H9 (cell line): ENCODE measurements at regions not wholly inside any gene's neighbourhood (a gene's known extent, or its start where the extent isn't known, plus 50 kb on each side); places are given as distances from the start of the nearest gene placed in this dataset.

Experiments used
- DNase-seq: peaks from one replicate; pipeline ENCODE4 v3.0.0-alpha.2; 2017
- H2AFZ ChIP-seq: one replicate; pipeline ENCODE4 v1.6.1; 2013; ENCODE audit warnings: mild to moderate bottlenecking, low read length, control low read depth, moderate library complexity
- H2AK5ac ChIP-seq: 2 replicates; pipeline ENCODE4 v1.6.1; 2013; ENCODE audit warnings: low read length, control low read depth, mixed read lengths; ENCODE audit not compliant: insufficient read length
- H2BK120ac ChIP-seq: one replicate; pipeline ENCODE4 v1.6.1; 2013; ENCODE audit warnings: low read depth, mild to moderate bottlenecking, low read length, control low read depth, inconsistent platforms; ENCODE audit not compliant: poor library complexity, severe bottlenecking
- H2BK12ac ChIP-seq: 2 replicates; pipeline ENCODE4 v1.6.1; 2013; ENCODE audit warnings: low read length, control low read depth, mixed read lengths, low read depth; ENCODE audit not compliant: insufficient read length
- H2BK15ac ChIP-seq: 2 replicates; pipeline ENCODE4 v1.6.1; 2013; ENCODE audit warnings: low read depth, low read length, control low read depth
- H2BK20ac ChIP-seq: one replicate; pipeline ENCODE4 v1.6.1; 2013; ENCODE audit warnings: low read depth, mild to moderate bottlenecking, low read length, control low read depth, inconsistent platforms; ENCODE audit not compliant: poor library complexity, severe bottlenecking
- H2BK5ac ChIP-seq: 2 replicates; pipeline ENCODE4 v1.6.1; 2013; ENCODE audit warnings: low read length, control low read depth, mixed read lengths; ENCODE audit not compliant: insufficient read length
- H3K14ac ChIP-seq: 2 replicates; pipeline ENCODE4 v1.6.1; 2013; ENCODE audit warnings: low read length, control low read depth; ENCODE audit not compliant: insufficient read depth
- H3K18ac ChIP-seq: 2 replicates; pipeline ENCODE4 v1.6.1; 2013; ENCODE audit warnings: low read depth, mild to moderate bottlenecking, mixed read lengths, low read length, control low read depth; ENCODE audit not compliant: insufficient read length
- H3K23ac ChIP-seq: 2 replicates; pipeline ENCODE4 v1.6.1; 2013; ENCODE audit warnings: low read length, control low read depth, mixed read lengths, low read depth; ENCODE audit not compliant: insufficient read length
- H3K23me2 ChIP-seq: 2 replicates; pipeline ENCODE4 v1.6.1; 2013; ENCODE audit warnings: low read depth, mild to moderate bottlenecking, mixed read lengths, low read length, control low read depth; ENCODE audit not compliant: insufficient read length, poor library complexity, severe bottlenecking
- H3K27ac ChIP-seq: 2 replicates; pipeline ENCODE4 v1.5.1; 2013; ENCODE audit warnings: low read length, control low read depth, mixed read lengths, low read depth; ENCODE audit not compliant: insufficient read length
- H3K27me3 ChIP-seq: 2 replicates; pipeline ENCODE4 v1.6.1; 2013; ENCODE audit warnings: low read length, control low read depth, inconsistent platforms; ENCODE audit not compliant: insufficient read depth
- H3K4ac ChIP-seq: 2 replicates; pipeline ENCODE4 v1.6.1; 2013; ENCODE audit warnings: low read depth, mild to moderate bottlenecking, control low read depth, inconsistent platforms, low read length, moderate library complexity
- H3K4me1 ChIP-seq: 2 replicates; pipeline ENCODE4 v1.6.1; 2013; ENCODE audit warnings: low read length, control low read depth, inconsistent platforms; ENCODE audit not compliant: insufficient read depth
- H3K4me2 ChIP-seq: 2 replicates; pipeline ENCODE4 v1.6.1; 2013; ENCODE audit warnings: low read length, control low read depth, mixed read lengths; ENCODE audit not compliant: insufficient read length, insufficient read depth
- H3K56ac ChIP-seq: 2 replicates; pipeline ENCODE4 v1.6.1; 2013; ENCODE audit warnings: low read depth, mild to moderate bottlenecking, mixed read lengths, low read length, control low read depth; ENCODE audit not compliant: insufficient read length
- H3K79me1 ChIP-seq: 2 replicates; pipeline ENCODE4 v1.6.1; 2013; ENCODE audit warnings: low read depth, mild to moderate bottlenecking, moderate library complexity, low read length, control low read depth, inconsistent platforms; ENCODE audit not compliant: insufficient read depth, poor library complexity, severe bottlenecking
- H3K79me2 ChIP-seq: 2 replicates; pipeline ENCODE4 v1.6.1; 2013; ENCODE audit warnings: low read length, control low read depth, inconsistent platforms; ENCODE audit not compliant: insufficient read depth
- H3K9ac ChIP-seq: 2 replicates; pipeline ENCODE4 v1.6.1; 2013; ENCODE audit warnings: low read length, control low read depth, mixed read lengths; ENCODE audit not compliant: insufficient read length; ENCODE audit errors: extremely low read depth
- H3K9me3 ChIP-seq: one replicate; pipeline ENCODE4 v1.6.1; 2013; ENCODE audit warnings: low read depth, low read length, inconsistent platforms; ENCODE audit not compliant: control insufficient read depth
- H3T11ph ChIP-seq: one replicate; pipeline ENCODE4 v1.6.1; 2013; ENCODE audit warnings: mild to moderate bottlenecking, low read length, control low read depth, inconsistent platforms
- H4K20me1 ChIP-seq: one replicate; pipeline ENCODE4 v1.6.1; 2013; ENCODE audit not compliant: control insufficient read depth, insufficient read length, insufficient read depth
- H4K5ac ChIP-seq: 2 replicates; pipeline ENCODE4 v1.6.1; 2013; ENCODE audit warnings: low read depth, mild to moderate bottlenecking, mixed read lengths, low read length, control low read depth; ENCODE audit not compliant: insufficient read length
- H4K8ac ChIP-seq: replicated peaks from 2 replicates; pipeline ENCODE4 v1.6.1; 2013; ENCODE audit warnings: low read length, control low read depth, mixed read lengths, low read depth; ENCODE audit not compliant: insufficient read length
- H4K91ac ChIP-seq: 2 replicates; pipeline ENCODE4 v1.6.1; 2013; ENCODE audit warnings: low read depth, mild to moderate bottlenecking, moderate library complexity, mixed read lengths, low read length, control low read depth; ENCODE audit not compliant: insufficient read length
- H3K27ac Mint-ChIP-seq, 3 experiments: 2 replicates in 2 of 3; 3 replicates in 1 of 3; pipeline ENCODE4 v1.8.0; 2020 to 2021; ENCODE audit warnings: mixed read lengths in 3 of 3, mild to moderate bottlenecking in 1 of 3, moderate library complexity in 1 of 3
- H3K27me3 Mint-ChIP-seq: 2 replicates; pipeline ENCODE4 v1.8.0; 2021; ENCODE audit warnings: low read depth, mild to moderate bottlenecking, moderate library complexity, mixed read lengths
- H3K36me3 Mint-ChIP-seq, 3 experiments: 2 replicates in 2 of 3; 3 replicates in 1 of 3; pipeline ENCODE4 v1.8.0; 2020 to 2021; ENCODE audit warnings: low read depth in 3 of 3, mixed read lengths in 3 of 3; ENCODE audit not compliant: insufficient read depth in 1 of 3
- H3K4me1 Mint-ChIP-seq, 2 experiments: 2 replicates each; pipeline ENCODE4 v1.8.0; 2020; ENCODE audit warnings: mixed read lengths in 2 of 2
- H3K4me3 Mint-ChIP-seq, 2 experiments: 2 replicates in 1 of 2; 3 replicates in 1 of 2; pipeline ENCODE4 v1.8.0; 2020 to 2021; ENCODE audit warnings: mild to moderate bottlenecking in 2 of 2, mixed read lengths in 2 of 2, moderate library complexity in 1 of 2
- H3K9me3 Mint-ChIP-seq, 2 experiments: 2 replicates in 1 of 2; 3 replicates in 1 of 2; pipeline ENCODE4 v1.8.0; 2020; ENCODE audit warnings: mild to moderate bottlenecking in 2 of 2, mixed read lengths in 2 of 2, moderate library complexity in 1 of 2
- CTCF ChIP-seq: fragments of 200-600 bp; sonication (generic); conservative IDR thresholded peaks from 3 replicates; pipeline ENCODE4 v1.8.0; 2021; ENCODE audit warnings: antibody characterized with exemption, mild to moderate bottlenecking
- WGBS: extraction: QIAGEN DNeasy Blood & Tissue Kit; methylation state at CpG from one replicate; pipeline ENCODE4 v1.1.7; 2013; ENCODE audit warnings: missing lambda C conversion rate, low lambda C conversion rate, mixed read lengths; ENCODE audit not compliant: insufficient read length; ENCODE audit errors: extremely low coverage; 5-methylcytosine and 5-hydroxymethylcytosine counted together

GRCh38 chr11:116085031-116085635 is 580.9 kb upstream of the CADM1 start:
- no peaks in the 10 kb centered on the region for H3K79me2 ChIP-seq
- H3K9ac ChIP-seq: no peak overlapping the region
- H3K18ac ChIP-seq: no peak overlapping the region
- H3K27ac ChIP-seq: no peak overlapping the region
- Mint-ChIP-seq H3K27ac (no peak overlapping the region), H3K27me3 (peaks cover 16% of the 10 kb centered on the region), H3K4me1 (peaks cover 5 to 12% of the 10 kb centered on the region in 2 experiments; a peak in 2 of 4 replicates), H3K4me3 (no peak overlapping the region), H3K9me3 (no peaks in the 10 kb centered on the region), H3K36me3 (no peaks in the 10 kb centered on the region)
- H2BK120ac ChIP-seq: no peak overlapping the region
- H2AFZ ChIP-seq: no peak overlapping the region
- H3K9me3 ChIP-seq: no peaks in the 10 kb centered on the region
- no peak overlapping the region for H3K4ac ChIP-seq
- H3K4me1 ChIP-seq: peaks cover 8% of the 10 kb centered on the region; the same call in 1 of the 2 replicates
- H2BK20ac ChIP-seq: no peak overlapping the region
- H4K8ac ChIP-seq: no peak overlapping the region
- no peak for TF ChIP-seq CTCF
- no peak overlapping the region for H4K5ac ChIP-seq
- no peak overlapping the region for H2BK15ac ChIP-seq
- no peak overlapping the region for H4K91ac ChIP-seq
- no peaks in the 10 kb centered on the region for H3K79me1 ChIP-seq
- no peaks in the 10 kb centered on the region for H4K20me1 ChIP-seq
- WGBS: no CpG with 5 or more reads among the region's 7 CpGs
- no peak overlapping the region for H3K4me2 ChIP-seq
- no peak overlapping the region for H2AK5ac ChIP-seq
- no peaks in the 10 kb centered on the region for H3K23me2 ChIP-seq
- H2BK5ac ChIP-seq: no peak overlapping the region
- H3K23ac ChIP-seq: no peak overlapping the region
- H3T11ph ChIP-seq: no peak overlapping the region
- DNase-seq: no peak
- H3K27me3 ChIP-seq: no peaks in the 10 kb centered on the region
- H3K14ac ChIP-seq: no peak overlapping the region
- H2BK12ac ChIP-seq: no peak overlapping the region
- H3K56ac ChIP-seq: no peak overlapping the region
